Stimulated activated CD4-positive, alpha-beta T cell treated with anti-CD3 and anti-CD28 coated beads, Interleukin-15, amount 100 ng/mL, for 24 hours (primary cell): ENCODE measurements at regions not wholly inside any gene's neighbourhood (a gene's known extent, or its start where the extent isn't known, plus 50 kb on each side); places are given as distances from the start of the nearest gene placed in this dataset.

Experiments used
- DNase-seq: peaks from one replicate; pipeline ENCODE4 v3.0.0-alpha.2; 2020

GRCh38 chr4:111814961-111815360 lies 330.3 kb upstream of the FAM241A start:
- DNase-seq: no peak

- no peak for DNase-seq
These were observed 323.9 kb upstream of the FAM241A start for GRCh38 chr4:111821342-111821741.

DNA sequence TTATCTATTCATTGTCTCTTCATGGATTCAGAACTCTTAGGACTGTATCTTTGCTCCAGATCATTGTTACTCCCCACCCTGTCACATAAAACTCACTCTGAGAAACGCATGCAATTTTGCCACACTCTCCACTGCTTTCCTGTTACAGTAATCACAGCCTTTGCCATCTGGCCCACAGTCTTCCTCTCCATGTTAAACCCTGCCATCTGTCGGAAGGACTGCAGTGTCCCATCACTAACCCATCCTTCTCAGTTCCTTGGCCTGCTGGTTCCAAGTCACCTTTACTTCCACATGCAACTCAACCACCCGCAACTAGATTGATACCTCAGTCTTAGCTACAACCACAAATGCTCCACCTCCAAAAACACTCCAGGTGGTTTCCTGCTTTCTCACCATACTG lies 308.7 kb upstream of the FAM241A start:
- DNase-seq: no peak

GRCh38 chr4:111837761-111838160 lies 307.5 kb upstream of the FAM241A start:
- no peak for DNase-seq

GRCh38 chr4:111838406-111838930 lies 306.8 kb upstream of the FAM241A start:
- no peak for DNase-seq

GRCh38 chr4:111839141-111839540 lies 306.1 kb upstream of the FAM241A start:
- no peak for DNase-seq

- DNase-seq: no peak
These were observed 302.9 kb upstream of the FAM241A start for GRCh38 chr4:111842336-111842735.

GRCh38 chr4:111847296-111848008 lies 297.8 kb upstream of the FAM241A start:
- DNase-seq: no peak

GRCh38 chr4:111849746-111850284 lies 295.4 kb upstream of the FAM241A start:
- DNase-seq: no peak

GRCh38 chr4:111854494-111855087 lies 290.7 kb upstream of the FAM241A start:
- peak; percentile 5 for DNase-seq

GRCh38 chr4:111855308-111855707 lies 289.9 kb upstream of the FAM241A start:
- DNase-seq: no peak

DNA sequence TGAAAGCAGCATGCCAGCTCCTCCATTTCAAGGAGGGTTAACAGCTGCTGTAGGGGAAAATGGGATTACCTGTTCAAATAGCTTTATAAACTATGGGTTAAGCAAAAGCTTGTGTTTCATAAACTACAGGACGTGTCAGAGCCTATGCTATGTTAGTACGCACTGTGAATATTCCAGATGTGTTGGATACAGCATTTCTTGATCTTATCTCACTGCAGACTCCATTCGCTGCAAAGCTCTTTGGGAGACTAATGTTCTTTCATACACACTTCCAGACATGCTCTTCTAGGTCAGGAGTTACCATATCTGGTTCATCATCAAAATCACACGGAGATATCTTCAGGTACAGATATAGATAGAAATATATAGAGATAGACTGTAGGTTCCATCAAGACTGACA lies 281.2 kb upstream of the FAM241A start:
- no peak for DNase-seq

DNA sequence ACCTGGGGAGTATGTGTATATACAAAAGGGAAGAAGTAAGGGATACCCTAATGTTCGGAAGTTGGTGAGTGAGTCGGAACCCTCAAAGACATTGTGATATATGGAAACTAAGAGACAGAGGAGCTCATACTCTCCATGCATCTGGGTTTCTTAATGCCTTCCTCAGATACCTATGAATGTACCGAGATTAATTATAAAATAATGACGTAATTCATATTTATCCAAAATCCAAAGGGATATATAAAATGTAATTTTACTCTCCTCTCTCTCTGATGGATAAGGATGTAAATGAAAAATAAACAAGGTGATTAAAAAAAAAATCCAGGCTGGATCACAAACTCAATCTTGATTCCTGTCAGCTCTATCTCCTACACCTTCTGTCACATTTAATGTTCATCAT lies 275.9 kb upstream of the FAM241A start:
- no peak for DNase-seq

DNA sequence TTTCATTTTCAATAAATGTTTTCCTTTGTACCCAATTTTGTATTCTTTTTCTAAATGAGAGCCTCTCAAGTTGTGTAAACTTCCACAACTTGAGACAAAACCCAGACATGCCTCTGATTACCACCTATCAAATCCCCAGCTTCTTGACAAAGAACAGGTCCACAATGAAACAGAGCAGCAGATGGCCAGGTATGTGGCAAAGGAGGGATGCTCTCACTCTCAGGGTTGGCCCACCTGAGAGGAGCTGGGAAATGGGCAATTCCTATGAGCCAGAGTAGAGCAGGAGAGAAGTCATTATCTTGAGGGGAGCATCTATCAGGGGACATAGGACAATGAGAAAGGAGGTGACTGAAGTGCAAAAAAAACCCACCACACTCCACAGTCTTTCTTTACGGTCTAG lies 273.5 kb upstream of the FAM241A start:
- no peak for DNase-seq

GRCh38 chr4:111873801-111874200 lies 271.5 kb upstream of the FAM241A start:
- no peak for DNase-seq

DNA sequence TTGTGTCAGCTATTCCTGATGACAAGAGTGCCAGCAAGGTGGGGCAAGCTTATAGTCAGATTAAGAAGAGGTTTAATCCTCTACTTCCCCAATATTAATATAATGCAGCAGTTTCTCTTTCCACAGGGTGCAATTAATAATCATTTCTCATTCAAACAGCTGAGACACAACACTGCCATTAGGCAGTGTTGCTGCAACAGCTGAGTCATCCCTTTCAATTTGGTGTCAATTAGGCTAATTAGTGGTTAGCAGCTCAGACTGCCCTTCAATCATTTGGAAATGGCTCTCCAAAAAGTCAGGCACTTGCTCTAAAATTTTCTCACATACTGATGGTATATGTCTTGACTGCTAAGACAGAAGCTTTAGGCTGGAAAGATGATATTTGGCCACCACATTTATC lies 265.7 kb upstream of the FAM241A start:
- DNase-seq: no peak

- no peak for DNase-seq
These were observed 265.1 kb upstream of the FAM241A start for GRCh38 chr4:111880116-111880515.

- DNase-seq: no peak
These were observed 261.7 kb upstream of the FAM241A start for GRCh38 chr4:111883557-111883999.

DNA sequence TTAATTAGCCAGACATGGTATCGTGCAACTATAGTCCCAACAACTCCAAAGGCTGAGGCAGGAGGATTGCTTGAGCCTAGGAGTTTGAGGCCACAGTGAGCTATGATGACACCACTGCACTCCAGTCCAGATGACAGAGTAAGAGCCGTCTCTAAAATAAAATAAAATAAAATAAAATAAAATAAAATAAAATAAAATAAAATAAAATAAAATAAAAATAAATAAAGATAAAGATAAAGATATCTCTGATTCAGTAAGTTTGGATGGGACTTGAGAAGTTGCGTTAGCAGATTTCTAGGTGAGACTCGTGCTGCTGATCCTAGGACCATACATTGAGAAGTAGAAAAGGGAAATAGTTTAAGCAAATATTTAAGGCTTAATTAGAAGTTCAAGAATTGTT lies 254.8 kb upstream of the FAM241A start:
- no peak for DNase-seq

- no peak for DNase-seq
These were observed 239.7 kb upstream of the FAM241A start for GRCh38 chr4:111905511-111905910.

- no peak for DNase-seq
These were observed 225.6 kb upstream of the FAM241A start for GRCh38 chr4:111919639-111920038.

- DNase-seq: no peak
These were observed 223.5 kb upstream of the FAM241A start for GRCh38 chr4:111921714-111922113.

DNA sequence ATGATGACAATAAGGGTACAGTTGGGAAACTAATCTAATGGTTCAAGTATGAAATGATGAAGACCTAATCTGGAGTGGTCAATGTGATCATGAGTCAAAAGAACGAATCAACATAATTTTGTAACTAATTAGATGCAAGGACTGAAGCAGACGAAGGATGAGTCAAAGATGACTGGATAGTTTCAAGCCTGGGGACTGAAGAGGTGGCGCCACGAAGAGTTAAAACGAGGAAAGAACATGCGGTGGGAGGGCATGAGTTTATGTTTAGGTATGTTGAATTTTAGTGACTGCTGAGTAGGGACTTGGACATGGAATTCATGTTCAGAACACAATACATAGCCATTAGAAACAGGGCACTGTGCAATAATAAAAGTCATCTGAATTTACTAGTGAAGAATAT lies 221.5 kb upstream of the FAM241A start:
- DNase-seq: no peak

GRCh38 chr4:111924696-111925095 lies 220.6 kb upstream of the FAM241A start:
- DNase-seq: no peak
